Adrenal gland (tissue), 9 donors: ENCODE measurements at regions not wholly inside any gene's neighbourhood (a gene's known extent, or its start where the extent isn't known, plus 50 kb on each side); places are given as distances from the start of the nearest gene placed in this dataset.
"Not testable (repeated sequence)": the region's sequence is repeated elsewhere in the genome, so short reads cannot be mapped to it uniquely, and the experiment has no call there.

ENCODE experiments used
- DNase-seq, 7 donors: peaks; one replicate each; pipeline ENCODE4 v3.0.0-alpha.2; 2019 to 2020
- H3K27ac ChIP-seq, 5 donors: fragments of 200-600 bp; sonication (generic) in 4 of 5; 1 replicate in 3 of 5; 2 replicates in 2 of 5; pipeline versions ENCODE4 v1.5.1 to v1.8.0; 2016 to 2020; ENCODE audit warnings: mild to moderate bottlenecking in 1 of 5
- H3K27me3 ChIP-seq: fragments of 200-600 bp; 2 replicates; pipeline ENCODE4 v1.8.0; 2021
- H3K36me3 ChIP-seq, 2 donors: fragments of 200-600 bp; replicated peaks in 1 of 2; 1 replicate in 1 of 2; 2 replicates in 1 of 2; pipeline versions ENCODE4 v1.5.1 to v1.8.0; 2018 to 2022
- H3K4me1 ChIP-seq, 2 donors: fragments of 200-600 bp; replicated peaks in 1 of 2; 1 replicate in 1 of 2; 2 replicates in 1 of 2; pipeline versions ENCODE4 v1.5.1 to v1.8.0; 2018 to 2021
- H3K4me3 ChIP-seq, 4 donors: fragments of 200-600 bp; sonication (generic) in 3 of 4; one replicate each; pipeline ENCODE4 v1.5.1; 2016 to 2018
- H3K9me3 ChIP-seq, 3 donors: fragments of 200-600 bp; sonication (generic) in 1 of 3; replicated peaks in 1 of 3; 1 replicate in 2 of 3; 2 replicates in 1 of 3; pipeline versions ENCODE4 v1.5.1 to v1.8.0; 2016 to 2021
- CTCF ChIP-seq, 6 experiments: fragments of 450-650 bp in 4 of 6; fragments of 200-600 bp in 2 of 6; sonication (generic) in 1 of 6; IDR thresholded peaks; 1 replicate in 5 of 6; 2 replicates in 1 of 6; pipeline versions ENCODE4 v1.5.1 to v1.8.0; 2016 to 2021; ENCODE audit warnings: antibody characterized with exemption in 6 of 6, mild to moderate bottlenecking in 2 of 6, moderate library complexity in 1 of 6
- POLR2A ChIP-seq, 2 donors: fragments of 450-650 bp; IDR thresholded peaks; one replicate each; pipeline ENCODE4 v1.6.1; 2017; ENCODE audit warnings: antibody characterized with exemption in 2 of 2, mild to moderate bottlenecking in 2 of 2, moderate library complexity in 1 of 2
- WGBS, 4 donors: extraction: QIAGEN DNeasy Blood & Tissue Kit in 2 of 4; methylation state at CpG; one replicate each; pipeline versions ENCODE4 v1.1.5 to v1.1.7; 2013 to 2017; 5-methylcytosine and 5-hydroxymethylcytosine counted together
- intact Hi-C, 2 donors: fragments of 100-400 bp; cut with DNase I; formaldehyde crosslinking; loops; one replicate each; pipeline versions ENCODE4 v1.14.1 to v1.15.0; 2022 to 2023
- donor health status: healthy with polysubstance abuse.
- donor health status: Bipolar disorder and iron deficiency.
- donor health status: DM: yes; HTN: yes; CAD: no.
- donor health status: DM: no; HTN: no; CAD: no.
- donor health status: DM: no; HTN: no; CAD: no.

- WGBS, 4 donors, result 89 to 94% (median 93%) methylated on average over 1 of the region's 1 CpG
- intact Hi-C loops, result no loop called here
Measured at GRCh38 chr4:164326056-164326455, 427.9 kb upstream of the SMIM31 start.

GRCh38 chr4:164337219-164337944 is 416.5 kb upstream of the SMIM31 start:
- Histone ChIP-seq H3K9me3 (no peaks in the 10 kb centered on the region), H3K27ac (no peak overlapping the region), H3K4me3 (no peak overlapping the region), H3K4me1 (no peaks in the 10 kb centered on the region), H3K27me3 (no peaks in the 10 kb centered on the region), H3K36me3 (no peaks in the 10 kb centered on the region)
- no peak for TF ChIP-seq POLR2A (IDR thresholded peaks at IDR 0.05)
- DNase-seq, result no peak
- intact Hi-C loops, result no loop called here

More at GRCh38 chr4:164326056-164326455, 427.9 kb upstream of the SMIM31 start:
- no peak overlapping the region for H3K4me3 ChIP-seq
- TF ChIP-seq POLR2A (IDR thresholded peaks at IDR 0.05) (no peak), CTCF (IDR thresholded peaks at IDR 0.05) (no peak)
- DNase-seq, result no peak
- H3K27ac ChIP-seq, result no peak overlapping the region
- no peaks in the 10 kb centered on the region for H3K4me1 ChIP-seq
- H3K27me3 ChIP-seq, result no peaks in the 10 kb centered on the region
- no peaks in the 10 kb centered on the region for H3K9me3 ChIP-seq
- H3K36me3 ChIP-seq, result no peaks in the 10 kb centered on the region

- H3K4me3 ChIP-seq, result no peak overlapping the region
- H3K9me3 ChIP-seq, result no peaks in the 10 kb centered on the region
- DNase-seq, result no peak
- no peak overlapping the region for H3K27ac ChIP-seq
- no peak for TF ChIP-seq POLR2A (IDR thresholded peaks at IDR 0.05)
- TF ChIP-seq CTCF (IDR thresholded peaks at IDR 0.05), result no peak
- no peaks in the 10 kb centered on the region for H3K4me1 ChIP-seq
- WGBS, 4 donors, result 74 to 81% (median 76%) methylated on average over 3 of the region's 3 CpGs
- no peaks in the 10 kb centered on the region for H3K36me3 ChIP-seq
- no peaks in the 10 kb centered on the region for H3K27me3 ChIP-seq
- intact Hi-C loops, result no loop called here
Measured at GRCh38 chr4:164343472-164343976, 410.4 kb upstream of the SMIM31 start.

GRCh38 chr4:164345756-164346155 is 408.2 kb upstream of the SMIM31 start:
- Histone ChIP-seq H3K27ac (no peak overlapping the region), H3K9me3 (no peaks in the 10 kb centered on the region), H3K4me1 (no peaks in the 10 kb centered on the region), H3K4me3 (no peak overlapping the region), H3K36me3 (no peaks in the 10 kb centered on the region), H3K27me3 (no peaks in the 10 kb centered on the region)
- TF ChIP-seq CTCF (IDR thresholded peaks at IDR 0.05) (no peak), POLR2A (IDR thresholded peaks at IDR 0.05) (no peak)
- no peak for DNase-seq
- intact Hi-C loops, result no loop called here

GRCh38 chr4:164350061-164350460 is 403.9 kb upstream of the SMIM31 start:
- TF ChIP-seq CTCF (IDR thresholded peaks at IDR 0.05) (no peak), POLR2A (IDR thresholded peaks at IDR 0.05) (no peak)
- intact Hi-C loops, result no loop called here

GRCh38 chr4:164350716-164351115 is 403.2 kb upstream of the SMIM31 start:
- WGBS, 4 donors, result 80 to 96% (median 94%) methylated on average over 18 to 24 of the region's 24 CpGs
- H3K4me3 ChIP-seq, H3K27me3 ChIP-seq, H3K4me1 ChIP-seq, DNase-seq, H3K36me3 ChIP-seq, H3K27ac ChIP-seq, H3K9me3 ChIP-seq, intact Hi-C loops: not testable (repeated sequence)

More at GRCh38 chr4:164350061-164350460, 403.9 kb upstream of the SMIM31 start:
- Histone ChIP-seq H3K36me3 (no peaks in the 10 kb centered on the region), H3K4me1 (no peaks in the 10 kb centered on the region), H3K27me3 (no peaks in the 10 kb centered on the region), H3K9me3 (no peaks in the 10 kb centered on the region), H3K4me3 (no peak overlapping the region), H3K27ac (no peak overlapping the region)
- DNase-seq, result no peak
